ENCODE measurements at regions not wholly inside any gene's neighbourhood (a gene's known extent, or its start where the extent isn't known, plus 50 kb on each side); places are given as distances from the start of the nearest gene placed in this dataset.

DNA sequence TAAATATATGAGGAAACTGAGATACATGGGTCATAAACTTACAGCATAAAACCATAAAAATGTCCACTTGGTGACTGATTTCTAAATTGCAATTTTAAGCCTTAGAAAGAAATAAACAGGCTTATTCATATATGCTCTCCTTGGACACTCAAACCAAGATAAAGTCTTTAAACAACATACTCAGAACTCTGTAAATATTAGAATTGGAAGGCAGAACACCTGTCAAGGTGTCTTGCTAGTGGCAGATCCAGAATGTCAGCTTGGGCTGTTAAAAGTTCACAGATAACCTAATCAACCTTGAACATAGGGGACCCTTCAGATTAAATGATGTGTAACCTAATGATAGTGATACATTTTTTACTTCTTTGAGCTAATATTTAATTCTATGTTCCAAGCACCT is 208.1 kb upstream of the ARSJ start:
- peaks cover 0 to 3% (median 0%) of the 10 kb centered on the region in 12 donors for H3K9me3 ChIP-seq
- H3K4me1 ChIP-seq, result no peaks in the 10 kb centered on the region
- no peak for TF ChIP-seq POLR2A (IDR thresholded peaks at IDR 0.05)
- TF ChIP-seq, protein P1, sequence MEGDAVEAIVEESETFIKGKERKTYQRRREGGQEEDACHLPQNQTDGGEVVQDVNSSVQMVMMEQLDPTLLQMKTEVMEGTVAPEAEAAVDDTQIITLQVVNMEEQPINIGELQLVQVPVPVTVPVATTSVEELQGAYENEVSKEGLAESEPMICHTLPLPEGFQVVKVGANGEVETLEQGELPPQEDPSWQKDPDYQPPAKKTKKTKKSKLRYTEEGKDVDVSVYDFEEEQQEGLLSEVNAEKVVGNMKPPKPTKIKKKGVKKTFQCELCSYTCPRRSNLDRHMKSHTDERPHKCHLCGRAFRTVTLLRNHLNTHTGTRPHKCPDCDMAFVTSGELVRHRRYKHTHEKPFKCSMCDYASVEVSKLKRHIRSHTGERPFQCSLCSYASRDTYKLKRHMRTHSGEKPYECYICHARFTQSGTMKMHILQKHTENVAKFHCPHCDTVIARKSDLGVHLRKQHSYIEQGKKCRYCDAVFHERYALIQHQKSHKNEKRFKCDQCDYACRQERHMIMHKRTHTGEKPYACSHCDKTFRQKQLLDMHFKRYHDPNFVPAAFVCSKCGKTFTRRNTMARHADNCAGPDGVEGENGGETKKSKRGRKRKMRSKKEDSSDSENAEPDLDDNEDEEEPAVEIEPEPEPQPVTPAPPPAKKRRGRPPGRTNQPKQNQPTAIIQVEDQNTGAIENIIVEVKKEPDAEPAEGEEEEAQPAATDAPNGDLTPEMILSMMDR (IDR thresholded peaks at IDR 0.05), result no peak
- ATAC-seq (no peak), DNase-seq (no peak)
- H3K27ac ChIP-seq, result no peak overlapping the region
- no peaks in the 10 kb centered on the region for H3K27me3 ChIP-seq
- intact Hi-C loops (cut with DNase I), result loop anchor here in 1 of 10 donors (10.0 kb wide), 1 partner anchor 793 kb away; no protein-coding TSS in a partner anchor
- no peak overlapping the region for H3K4me3 ChIP-seq
- H3K36me3 ChIP-seq, result no peaks in the 10 kb centered on the region

DNA sequence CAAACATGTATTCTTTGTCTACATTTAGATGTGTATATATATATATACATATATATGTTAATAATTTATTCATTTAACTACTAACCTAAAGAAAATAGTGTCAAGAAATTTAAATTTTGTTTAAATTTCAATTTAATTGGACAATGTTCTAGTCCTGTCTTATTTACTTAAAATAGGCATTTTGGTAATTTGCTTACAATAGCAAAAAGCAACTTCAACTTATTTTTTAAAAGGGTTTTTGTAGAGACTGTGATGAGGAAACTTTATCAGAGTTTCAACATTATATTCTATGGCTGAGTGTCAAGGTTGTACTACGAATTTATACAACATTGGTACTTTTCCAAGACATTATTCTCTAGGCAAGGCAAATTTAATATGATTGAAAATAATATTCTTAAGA is 212.0 kb upstream of the ARSJ start:
- DNase-seq, result no peak
- no peaks in the 10 kb centered on the region for H3K36me3 ChIP-seq

DNA sequence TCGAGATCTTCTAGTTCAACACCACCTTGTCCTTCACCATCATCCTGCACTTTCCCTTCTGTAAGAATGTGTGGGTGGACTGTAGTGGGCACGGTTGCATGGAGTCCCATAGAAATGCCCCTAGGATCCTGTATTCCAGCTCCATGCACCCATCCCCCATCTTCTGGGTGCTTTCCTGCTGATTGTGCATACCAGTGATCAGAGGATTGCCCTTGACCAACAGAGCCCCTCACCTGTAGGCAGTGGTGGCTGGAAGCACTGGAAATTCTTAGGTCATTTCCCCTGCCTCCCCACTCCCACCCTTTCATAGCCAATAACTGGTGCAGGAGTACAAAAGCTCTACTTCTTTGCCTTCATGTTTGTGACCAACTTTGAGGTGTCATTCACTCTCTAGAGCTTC is 213.4 kb upstream of the ARSJ start:
- no peak overlapping the region for H3K4me3 ChIP-seq
- DNase-seq, result no peak
- H3K27me3 ChIP-seq, result no peaks in the 10 kb centered on the region
- intact Hi-C loops (cut with DNase I), result no loop called here
- H3K27ac ChIP-seq, result no peak overlapping the region
- no peaks in the 10 kb centered on the region for H3K36me3 ChIP-seq
- no peaks in the 10 kb centered on the region for H3K4me1 ChIP-seq
- TF ChIP-seq, protein P1 (IDR thresholded peaks at IDR 0.05), result no peak
- TF ChIP-seq POLR2A (IDR thresholded peaks at IDR 0.05), result no peak
- 66 to 82% (median 79%) methylated on average over 2 of the region's 2 CpGs for WGBS, 4 donors
- no peak for ATAC-seq
- H3K9me3 ChIP-seq, result peaks cover 0 to 8% (median 0%) of the 10 kb centered on the region in 12 donors

More for the DNA sequence above, 212.0 kb upstream of the ARSJ start:
- H3K27me3 ChIP-seq, result no peaks in the 10 kb centered on the region
- TF ChIP-seq, protein P1 (IDR thresholded peaks at IDR 0.05), result no peak
- no peak for TF ChIP-seq POLR2A (IDR thresholded peaks at IDR 0.05)
- H3K9me3 ChIP-seq, result peaks cover 0 to 8% (median 0%) of the 10 kb centered on the region in 12 donors
- H3K27ac ChIP-seq, result no peak overlapping the region
- no peak for ATAC-seq
- intact Hi-C loops (cut with DNase I), result no loop called here
- 45 to 56% (median 51%) methylated on average over 1 of the region's 1 CpG for WGBS, 4 donors
- H3K4me3 ChIP-seq, result no peak overlapping the region
- no peaks in the 10 kb centered on the region for H3K4me1 ChIP-seq

DNA sequence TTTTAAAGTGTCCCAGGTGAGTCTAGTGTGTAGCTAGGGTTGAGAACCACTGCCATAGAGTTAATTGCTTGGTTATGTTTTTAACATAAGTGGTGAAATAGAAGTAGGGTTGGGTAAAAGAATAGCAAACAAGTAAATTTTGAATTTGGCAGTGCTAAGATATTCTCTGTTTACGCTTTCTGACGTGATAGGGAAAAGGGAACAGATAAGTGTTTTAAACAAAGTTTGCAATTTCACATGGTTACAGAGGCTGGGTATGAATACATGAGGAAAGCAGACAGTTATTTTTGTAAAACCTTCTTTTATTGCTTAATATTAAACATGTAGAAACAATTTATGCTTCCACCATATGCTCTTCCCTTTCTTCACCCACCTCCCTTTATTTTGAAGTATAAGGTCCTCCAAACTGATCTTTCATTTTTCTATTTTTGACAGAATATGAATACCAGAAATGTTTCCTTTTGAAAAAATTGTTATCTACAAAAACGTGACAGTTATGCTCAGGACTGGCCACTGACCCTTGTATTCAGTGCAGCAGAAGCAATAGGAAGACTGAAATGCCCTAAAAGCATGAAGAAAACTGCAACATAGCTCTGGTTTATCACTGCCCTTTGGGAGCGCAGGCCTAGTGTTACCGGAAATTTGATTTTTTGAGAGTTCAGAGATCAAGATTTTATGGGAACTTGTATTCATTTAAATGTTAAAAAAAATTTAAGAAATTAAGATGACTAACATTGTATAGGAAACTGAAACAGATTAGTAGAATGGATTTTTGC is 214.4 kb upstream of the ARSJ start:
- H3K36me3 ChIP-seq, result no peaks in the 10 kb centered on the region
- H3K4me3 ChIP-seq, result no peak overlapping the region
- peaks cover 0 to 8% (median 0%) of the 10 kb centered on the region in 12 donors for H3K9me3 ChIP-seq
- H3K4me1 ChIP-seq, result no peaks in the 10 kb centered on the region
- TF ChIP-seq, protein P1 (IDR thresholded peaks at IDR 0.05), result no peak
- TF ChIP-seq POLR2A (IDR thresholded peaks at IDR 0.05), result no peak
- no peak overlapping the region for H3K27ac ChIP-seq
- no peaks in the 10 kb centered on the region for H3K27me3 ChIP-seq
- DNase-seq (no peak), ATAC-seq (no peak)
- 56 to 66% (median 61%) methylated on average over 5 of the region's 5 CpGs for WGBS, 4 donors
- intact Hi-C loops (cut with DNase I), result no loop called here
